GM18858 (cell line): ENCODE measurements at regions not wholly inside any gene's neighbourhood (a gene's known extent, or its start where the extent isn't known, plus 50 kb on each side); places are given as distances from the start of the nearest gene placed in this dataset.
"Not testable (repeated sequence)": the region's sequence is repeated elsewhere in the genome, so short reads cannot be mapped to it uniquely, and the experiment has no call there.

Source experiments
- ATAC-seq: cut with Tn5 transposase; IDR thresholded peaks from one replicate; pipeline ENCODE4 v1.9.1; 2021; ENCODE audit not compliant: unreplicated experiment

- ATAC-seq: no peak
Observed at GRCh38 chrX:55981603-55982002, 250.6 kb upstream of the KLF8 start.

DNA sequence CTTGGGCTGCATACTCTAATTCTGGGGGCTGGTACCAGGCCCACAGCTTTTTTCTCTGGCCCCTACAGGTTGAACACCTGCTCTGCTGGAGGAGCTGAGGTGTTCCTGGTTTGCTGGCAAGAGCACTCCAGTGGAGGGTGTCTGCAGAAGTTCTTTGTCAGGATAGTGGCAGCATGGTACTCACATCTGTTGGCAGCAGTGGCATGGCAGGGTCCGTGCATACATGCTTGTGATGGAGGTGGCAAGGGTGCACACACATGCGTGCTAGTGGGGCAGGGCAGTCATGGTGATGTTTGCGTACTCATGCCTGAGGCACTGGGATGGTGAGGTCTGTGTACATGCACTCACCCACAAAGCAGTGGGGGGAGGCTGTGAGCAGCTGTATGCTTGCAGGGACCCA is 235.5 kb upstream of the KLF8 start:
- no peak for ATAC-seq

DNA sequence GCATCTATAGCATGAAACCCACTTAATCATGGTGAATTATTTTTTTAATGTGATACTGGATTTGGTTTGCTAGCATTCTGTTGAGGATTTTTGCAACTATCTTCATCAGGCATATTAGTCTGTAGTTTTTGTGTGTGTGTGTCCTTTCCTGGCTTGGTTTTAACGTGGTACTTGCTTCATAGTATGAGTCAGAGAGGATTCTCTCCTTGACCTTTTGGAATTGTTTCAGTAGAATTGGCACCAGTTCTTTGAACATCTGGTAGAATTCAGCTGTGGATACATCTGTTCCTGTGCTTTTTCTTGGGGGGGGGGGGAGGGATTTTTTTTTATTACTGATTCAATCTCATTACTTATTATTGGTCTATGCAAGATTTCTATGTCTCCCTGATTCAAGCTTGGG is 232.0 kb upstream of the KLF8 start:
- no peak for ATAC-seq

DNA sequence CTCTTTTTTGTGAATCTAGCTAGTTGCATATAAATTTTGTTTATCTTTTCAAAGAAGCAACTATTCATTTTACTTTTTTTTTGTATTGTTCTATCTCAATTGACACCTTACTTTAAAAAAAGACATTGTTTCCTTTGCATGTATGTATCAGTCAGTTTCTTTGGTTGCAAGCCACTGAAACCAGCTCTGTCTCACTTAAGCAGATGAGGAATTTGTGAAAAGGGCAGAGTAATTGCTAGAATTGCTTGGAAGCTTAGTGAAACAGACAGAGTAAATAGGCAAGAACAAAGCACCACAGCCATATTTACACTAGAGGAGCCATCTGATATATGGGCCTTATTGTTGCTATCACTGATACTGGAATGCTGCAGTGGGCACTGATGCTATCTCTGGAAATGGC is 231.4 kb upstream of the KLF8 start:
- ATAC-seq: no peak

DNA sequence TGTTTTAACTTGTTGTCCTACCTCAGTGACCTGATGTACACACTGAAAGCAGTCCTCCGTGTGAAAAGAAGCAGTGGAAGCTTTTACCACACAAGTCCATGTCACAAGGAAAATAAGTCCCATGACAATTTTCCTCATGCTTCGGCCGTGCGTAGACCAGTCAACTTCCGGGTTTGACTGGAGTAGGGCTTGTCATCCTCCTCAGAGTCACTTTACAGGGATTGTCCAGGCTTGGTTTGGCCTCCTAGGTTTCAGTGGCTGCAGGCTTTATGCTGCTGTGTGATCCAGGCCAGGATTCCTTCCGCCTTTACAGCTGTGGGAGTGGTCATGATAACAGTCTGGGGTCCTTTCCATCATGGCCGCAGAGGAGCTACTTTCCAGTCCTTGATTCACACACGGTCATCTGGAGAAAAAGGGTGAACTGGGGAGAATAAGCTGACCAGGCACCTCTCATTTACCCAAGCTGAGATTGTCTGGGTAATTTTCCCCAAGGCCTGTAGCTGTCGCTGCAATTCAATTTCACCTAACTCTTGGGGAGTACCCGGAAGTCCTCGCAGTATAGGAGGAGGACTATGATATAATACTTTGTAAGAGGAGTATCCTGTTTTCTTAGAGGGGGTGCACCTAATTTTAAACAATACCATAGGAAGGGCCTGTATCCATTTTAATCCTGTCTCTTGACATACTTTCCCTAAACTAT is 206.1 kb upstream of the KLF8 start:
- ATAC-seq: no peak

DNA sequence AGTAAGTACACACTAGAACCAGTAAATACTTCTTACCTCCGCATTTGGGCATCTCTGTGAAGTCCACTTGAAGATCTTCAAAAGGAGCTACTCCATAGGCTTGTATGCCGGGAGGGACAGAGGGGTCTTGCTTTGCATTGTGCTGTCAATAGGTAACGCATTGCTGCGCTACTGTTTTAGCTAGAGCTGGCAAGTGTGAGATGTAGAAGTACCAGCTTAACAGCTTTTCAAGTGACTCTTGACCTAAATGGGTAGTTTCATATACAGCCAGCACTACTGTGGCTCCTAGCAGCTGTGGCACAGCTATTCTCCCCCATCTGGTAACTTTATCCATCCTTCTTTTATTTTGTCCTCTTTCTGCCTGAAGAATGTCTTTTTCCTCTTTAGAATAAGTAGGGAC is 205.3 kb upstream of the KLF8 start:
- no peak for ATAC-seq

DNA sequence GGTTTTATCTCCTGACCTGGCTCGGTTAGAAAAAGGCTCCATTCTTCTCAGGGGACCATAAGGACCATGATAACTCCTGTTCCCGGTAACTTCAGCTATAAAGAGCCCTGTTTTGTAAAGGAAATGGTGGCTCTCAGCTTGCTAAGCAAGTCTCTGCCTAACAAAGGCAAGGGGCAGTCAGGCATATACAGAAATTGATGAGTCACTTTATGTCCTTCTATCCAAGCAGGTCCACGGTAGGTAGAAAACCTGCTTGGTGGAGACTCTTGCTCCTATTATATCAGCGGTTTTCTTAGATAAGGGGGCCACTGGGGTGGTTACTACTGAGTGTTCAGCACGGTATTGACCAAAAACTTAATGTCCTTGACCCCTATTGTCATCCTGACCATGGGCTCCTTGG is 203.0 kb upstream of the KLF8 start:
- ATAC-seq: no peak

GRCh38 chrX:56029691-56030090 is 202.5 kb upstream of the KLF8 start:
- no peak for ATAC-seq

GRCh38 chrX:56031409-56031808 is 200.7 kb upstream of the KLF8 start:
- no peak for ATAC-seq

GRCh38 chrX:56033495-56034180 is 198.5 kb upstream of the KLF8 start:
- no peak for ATAC-seq

- not testable (repeated sequence) for ATAC-seq
Observed at GRCh38 chrX:56052673-56053330, 179.4 kb upstream of the KLF8 start.

DNA sequence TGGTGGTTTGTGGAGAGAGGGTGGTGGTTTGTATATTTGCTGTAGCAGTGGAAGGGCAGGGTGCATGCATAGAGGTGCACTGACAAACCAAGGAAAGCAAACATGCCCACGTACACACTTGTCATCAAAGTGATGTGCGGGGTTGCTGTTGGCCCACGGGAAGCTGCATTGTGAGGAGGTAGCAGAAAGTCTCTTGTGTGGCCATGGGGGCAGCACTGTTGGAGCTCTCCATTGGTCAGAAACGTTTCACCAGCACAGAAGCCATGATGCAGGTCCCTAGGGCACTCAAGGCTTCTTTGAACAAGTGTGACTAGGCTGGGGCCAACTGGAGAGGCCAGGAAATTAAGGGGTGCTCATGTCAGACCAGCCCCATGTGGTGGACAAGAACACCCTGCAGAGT is 174.8 kb upstream of the KLF8 start:
- no peak for ATAC-seq

DNA sequence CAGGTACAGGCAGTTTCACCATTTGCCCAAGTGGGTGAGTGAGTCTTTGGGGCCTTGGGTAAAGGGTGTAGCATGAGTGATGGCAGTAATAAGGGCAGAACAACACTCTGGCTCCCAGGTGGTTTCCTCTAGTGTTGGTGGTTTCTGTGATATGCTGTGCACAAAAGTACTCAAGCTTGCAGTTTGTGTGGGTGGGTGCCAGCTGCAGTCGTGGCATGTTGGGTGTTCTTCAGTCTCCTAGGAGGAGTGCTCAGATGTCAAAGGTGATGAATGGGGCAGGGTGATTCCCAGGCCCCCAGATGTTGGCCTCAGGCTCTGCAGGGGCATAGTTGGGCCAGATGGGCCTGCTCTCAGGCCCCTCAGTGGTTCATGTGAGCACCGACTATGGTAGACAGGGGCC is 166.1 kb upstream of the KLF8 start:
- ATAC-seq: peak; percentile 69

DNA sequence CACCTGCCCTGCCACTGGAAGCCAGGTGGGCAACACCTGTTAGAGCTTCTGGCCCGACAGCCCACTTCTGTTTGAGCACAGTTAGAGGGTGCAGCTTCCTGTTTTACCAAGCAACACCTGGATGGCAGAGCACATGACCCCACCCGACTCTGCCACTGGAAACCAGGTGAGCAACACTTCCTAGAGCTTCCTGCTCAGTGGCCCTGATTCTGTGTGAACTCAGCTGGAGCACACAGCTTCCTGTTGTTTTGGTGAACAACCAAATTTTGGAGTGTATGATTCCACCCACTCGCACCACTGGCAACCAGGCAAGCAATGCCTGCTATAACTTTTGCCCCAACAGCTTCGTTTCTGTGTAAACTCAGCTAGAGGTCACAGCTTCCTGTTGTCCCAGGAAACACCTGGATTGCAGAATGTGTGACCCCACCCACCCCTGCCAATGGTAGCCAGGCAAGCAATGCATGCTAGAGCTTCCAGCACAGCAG is 163.8 kb upstream of the KLF8 start:
- no peak for ATAC-seq

DNA sequence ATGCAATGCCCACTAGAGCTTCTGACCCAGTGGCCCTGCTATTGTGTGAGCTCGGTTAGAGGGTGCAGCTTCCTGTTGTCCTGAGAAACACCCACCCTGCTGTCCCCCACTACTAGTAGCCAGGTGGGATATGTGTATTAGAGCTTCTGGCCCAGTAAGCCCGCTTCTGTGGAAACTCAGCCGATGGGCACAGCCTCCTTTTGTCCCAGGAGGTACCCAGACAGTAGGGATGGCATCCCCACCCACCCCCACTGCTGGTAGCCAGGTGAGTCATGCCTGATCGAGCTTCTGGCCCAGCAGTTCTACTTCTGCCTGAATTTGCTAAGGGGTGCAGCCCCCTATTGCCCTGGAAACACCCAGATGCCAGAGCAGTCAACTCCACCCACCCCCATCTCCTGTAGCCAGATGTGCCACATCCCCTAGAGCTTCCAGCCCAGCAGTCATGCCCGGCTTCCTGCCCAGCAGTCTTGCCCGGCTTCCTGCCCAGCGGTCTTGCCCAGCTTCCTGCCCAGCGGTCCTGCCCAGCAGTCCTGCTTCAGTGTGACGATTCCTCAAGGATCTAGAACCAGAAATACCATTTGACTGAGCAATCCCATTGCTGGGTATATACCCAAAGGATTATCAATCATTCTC is 162.7 kb upstream of the KLF8 start:
- ATAC-seq: no peak

DNA sequence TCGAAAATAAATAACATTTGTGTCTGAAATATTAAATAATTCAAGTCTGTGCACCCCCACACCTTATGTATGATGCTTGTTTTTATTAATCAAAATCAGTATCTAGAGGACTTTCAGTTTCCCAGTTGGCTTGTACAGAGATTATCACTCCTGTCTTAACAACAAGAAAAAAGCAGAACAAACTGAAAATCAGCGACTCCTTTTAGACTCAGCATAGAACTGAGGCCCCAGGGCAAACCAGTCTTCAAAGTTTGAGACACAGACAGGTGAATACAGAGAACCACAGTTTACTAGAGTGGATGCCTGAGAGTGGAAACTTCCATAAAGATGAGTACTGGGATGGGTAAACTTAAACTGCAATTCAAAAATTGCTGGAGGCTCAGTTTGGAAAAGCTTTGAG is 142.8 kb upstream of the KLF8 start:
- ATAC-seq: no peak

DNA sequence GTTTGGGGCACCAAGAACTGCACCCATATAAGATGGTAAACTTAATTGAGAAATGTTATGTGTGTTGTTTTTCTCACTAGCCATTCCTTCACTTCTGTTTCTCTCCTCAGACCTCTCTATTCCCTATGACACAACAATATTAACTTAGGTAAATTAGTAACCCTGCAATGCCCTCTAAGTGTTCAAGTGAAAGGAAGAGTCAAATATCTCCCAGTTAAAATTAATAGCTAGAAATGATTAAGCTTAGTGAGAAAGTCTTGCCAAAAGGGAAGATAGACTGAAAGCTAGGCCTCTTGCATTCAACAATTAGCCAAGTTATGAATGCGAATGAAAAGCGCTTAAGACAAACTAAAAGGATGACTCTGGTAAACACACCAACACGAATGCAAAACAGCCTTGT is 132.9 kb upstream of the KLF8 start:
- no peak for ATAC-seq

GRCh38 chrX:56107320-56107719 is 124.8 kb upstream of the KLF8 start:
- ATAC-seq: no peak

DNA sequence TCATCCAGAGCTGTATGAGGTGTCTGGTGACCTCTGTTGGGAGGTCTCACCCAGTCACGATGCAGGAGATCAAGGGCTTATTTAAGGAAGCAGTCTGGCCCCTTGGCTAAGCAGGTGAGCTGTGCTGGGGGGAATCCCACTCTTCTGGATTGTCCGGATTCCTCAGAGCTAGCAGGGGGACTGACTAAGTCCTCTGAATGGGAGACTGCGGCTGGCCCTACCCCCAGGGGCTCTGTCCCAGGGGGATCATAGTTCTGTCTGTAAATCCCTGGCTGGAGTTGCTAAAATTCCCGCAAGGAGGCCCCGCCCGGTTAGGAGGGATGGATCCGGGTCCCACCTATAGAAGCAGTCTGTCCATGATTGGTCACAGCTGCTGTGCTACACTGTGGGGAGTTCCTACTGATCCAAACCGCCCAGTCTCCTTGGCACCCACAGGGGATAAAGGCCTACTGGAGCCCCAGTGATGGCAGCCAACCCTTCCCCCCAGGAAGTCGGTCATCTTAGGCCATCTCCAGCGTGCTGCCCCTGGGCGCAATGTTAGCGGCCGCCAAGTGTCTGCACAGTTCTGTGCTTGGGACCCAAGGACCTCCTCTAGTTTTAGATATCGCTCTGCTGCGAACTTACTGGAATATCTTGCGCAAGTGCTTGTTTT is 118.2 kb upstream of the KLF8 start:
- no peak for ATAC-seq

DNA sequence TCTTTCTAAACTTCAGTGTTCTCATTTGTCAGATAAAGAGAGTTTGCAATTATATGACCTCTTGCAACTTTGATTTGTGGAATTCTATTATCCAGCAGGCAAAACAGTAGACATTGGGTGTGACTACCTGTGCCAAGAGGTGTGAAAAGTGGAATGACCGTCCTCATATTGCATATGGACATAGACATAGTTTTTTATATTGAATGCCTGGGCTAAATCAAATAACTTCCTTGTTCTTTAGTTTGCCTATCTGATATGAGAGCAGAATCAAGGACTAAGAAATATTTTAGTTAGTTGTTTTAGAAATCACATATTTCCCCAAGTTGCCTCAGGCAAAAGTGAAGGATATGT is 117.7 kb upstream of the KLF8 start:
- no peak for ATAC-seq

GRCh38 chrX:56120242-56120641 is 111.9 kb upstream of the KLF8 start:
- ATAC-seq: no peak
